ENCODE measurements at regions not wholly inside any gene's neighbourhood (a gene's known extent, or its start where the extent isn't known, plus 50 kb on each side); places are given as distances from the start of the nearest gene placed in this dataset.

DNA sequence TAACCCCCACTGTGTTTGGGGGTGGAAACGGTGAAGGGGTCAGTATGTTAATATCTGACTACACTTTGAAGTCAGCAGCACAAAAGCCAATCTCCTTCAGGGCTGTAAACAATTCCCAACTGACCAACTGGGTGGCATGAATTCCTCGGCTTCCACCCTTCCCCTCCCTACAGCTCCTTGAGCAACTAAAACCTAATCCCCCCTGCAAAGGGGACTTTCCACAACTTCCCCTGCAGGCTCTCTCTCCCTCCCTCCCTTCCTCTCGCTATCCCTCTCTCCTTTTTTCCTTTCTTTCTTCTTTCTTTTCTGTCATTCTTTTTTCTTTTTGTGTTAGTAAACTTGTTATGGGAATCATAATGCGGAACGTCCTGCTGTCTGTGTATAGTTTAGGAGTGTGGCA is 65.1 kb upstream of the PTCH1 start:
- H3K27ac ChIP-seq (ENCODE audit: low read depth in 1 of 2, low read length in 2 of 2): no peak overlapping the region
- Mint-ChIP-seq H3K9me3 (peaks cover 0 to 3% (median 0%) of the 10 kb centered on the region in 7 donors), H3K4me1 (no peaks in the 10 kb centered on the region), H3K27ac (no peak overlapping the region), H3K27me3 (ENCODE audit: low read depth in 3 of 3) (peaks cover 4 to 10% (median 9%) of the 10 kb centered on the region in 3 donors), H3K36me3 (no peaks in the 10 kb centered on the region), H3K4me3 (no peak overlapping the region)
- TF ChIP-seq, protein P1, sequence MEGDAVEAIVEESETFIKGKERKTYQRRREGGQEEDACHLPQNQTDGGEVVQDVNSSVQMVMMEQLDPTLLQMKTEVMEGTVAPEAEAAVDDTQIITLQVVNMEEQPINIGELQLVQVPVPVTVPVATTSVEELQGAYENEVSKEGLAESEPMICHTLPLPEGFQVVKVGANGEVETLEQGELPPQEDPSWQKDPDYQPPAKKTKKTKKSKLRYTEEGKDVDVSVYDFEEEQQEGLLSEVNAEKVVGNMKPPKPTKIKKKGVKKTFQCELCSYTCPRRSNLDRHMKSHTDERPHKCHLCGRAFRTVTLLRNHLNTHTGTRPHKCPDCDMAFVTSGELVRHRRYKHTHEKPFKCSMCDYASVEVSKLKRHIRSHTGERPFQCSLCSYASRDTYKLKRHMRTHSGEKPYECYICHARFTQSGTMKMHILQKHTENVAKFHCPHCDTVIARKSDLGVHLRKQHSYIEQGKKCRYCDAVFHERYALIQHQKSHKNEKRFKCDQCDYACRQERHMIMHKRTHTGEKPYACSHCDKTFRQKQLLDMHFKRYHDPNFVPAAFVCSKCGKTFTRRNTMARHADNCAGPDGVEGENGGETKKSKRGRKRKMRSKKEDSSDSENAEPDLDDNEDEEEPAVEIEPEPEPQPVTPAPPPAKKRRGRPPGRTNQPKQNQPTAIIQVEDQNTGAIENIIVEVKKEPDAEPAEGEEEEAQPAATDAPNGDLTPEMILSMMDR (IDR thresholded peaks at IDR 0.05): no peak
- no peaks in the 10 kb centered on the region for H3K27me3 ChIP-seq (ENCODE audit: control insufficient read depth in 2 of 2, insufficient read depth in 2 of 2, low read length in 2 of 2)
- H3K79me2 ChIP-seq (ENCODE audit: insufficient read depth, low read length): no peaks in the 10 kb centered on the region
- H3K4me3 ChIP-seq (replicated peaks in 1 of 3; ENCODE audit: low read depth in 2 of 3, low read length in 3 of 3): no peak overlapping the region
- no peak overlapping the region for H3K4me2 ChIP-seq (replicated peaks; ENCODE audit: extremely low read depth, low read length, poor library complexity, severe bottlenecking)
- H2AFZ ChIP-seq (ENCODE audit: insufficient read depth, low read depth, low read length, poor library complexity, severe bottlenecking): no peak overlapping the region
- no peak for DNase-seq
- no peak overlapping the region for H3K9ac ChIP-seq (ENCODE audit: insufficient read depth, low read length, poor library complexity, severe bottlenecking)
- intact Hi-C loops (cut with micrococcal nuclease): no loop called here
- H3K4me1 ChIP-seq (ENCODE audit: control insufficient read depth in 1 of 2, insufficient read depth in 2 of 2, low read length in 2 of 2): no peaks in the 10 kb centered on the region
- H4K20me1 ChIP-seq (ENCODE audit: insufficient read depth, low read length): no peaks in the 10 kb centered on the region
- WGBS (ENCODE audit: insufficient coverage): 63% methylated on average over 1 of the region's 5 CpGs
- no peaks in the 10 kb centered on the region for H3K36me3 ChIP-seq (replicated peaks in 1 of 2; ENCODE audit: control insufficient read depth in 1 of 2, insufficient read depth in 2 of 2, low read length in 2 of 2)
- H3K9me3 ChIP-seq (replicated peaks in 1 of 2; ENCODE audit: control insufficient read depth in 1 of 2, insufficient read depth in 1 of 2, low read length in 2 of 2): no peaks in the 10 kb centered on the region

DNA sequence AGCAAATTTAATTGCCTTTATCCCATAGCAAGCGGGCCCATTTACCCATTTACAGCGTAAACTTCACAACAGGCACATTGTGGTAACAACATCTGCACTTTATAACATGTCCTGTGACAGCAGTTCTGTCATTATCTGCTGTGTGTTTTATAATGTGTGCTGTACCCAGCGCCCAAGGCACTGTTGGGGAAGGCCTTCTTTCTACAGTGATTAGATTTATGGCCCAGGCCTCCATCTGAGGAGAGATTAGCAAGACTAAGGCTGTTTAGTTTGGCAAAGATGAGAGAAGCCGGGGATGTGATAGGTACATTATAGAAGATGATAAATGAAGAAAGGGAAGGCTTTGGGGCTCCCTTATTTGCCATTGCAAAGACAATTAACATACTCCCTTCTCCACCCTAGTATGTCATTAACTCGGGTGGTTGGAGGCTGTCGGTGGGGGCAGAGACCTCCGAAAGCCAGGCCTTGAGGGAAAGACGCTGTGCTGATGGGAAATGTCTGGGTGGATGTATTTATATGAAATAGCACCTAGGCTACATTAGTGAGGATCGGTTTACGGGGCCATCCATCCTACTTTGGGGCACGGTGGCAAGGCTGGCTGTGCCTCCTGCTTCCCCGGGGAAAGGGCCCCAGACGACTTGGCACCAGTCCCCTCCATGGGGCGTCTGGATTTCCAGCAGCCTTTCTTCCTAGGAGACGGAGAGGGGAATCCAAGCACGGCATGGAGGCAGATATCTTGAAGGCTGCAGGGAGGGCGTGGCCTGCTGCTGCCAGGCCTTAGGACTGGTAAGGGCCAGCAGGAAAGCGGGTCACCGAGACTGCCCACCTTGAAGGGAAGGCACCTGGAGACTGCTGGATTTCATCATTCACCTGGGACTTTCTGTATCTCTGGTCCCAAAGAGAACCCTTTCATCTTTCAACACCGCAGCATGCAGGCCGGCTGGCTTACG is 64.3 kb upstream of the PTCH1 start:
- DNase-seq: no peak
- H3K9me3 ChIP-seq (replicated peaks in 1 of 2; ENCODE audit: control insufficient read depth in 1 of 2, insufficient read depth in 1 of 2, low read length in 2 of 2): no peaks in the 10 kb centered on the region
- H3K4me2 ChIP-seq (replicated peaks; ENCODE audit: extremely low read depth, low read length, poor library complexity, severe bottlenecking): no peak overlapping the region
- H3K4me3 ChIP-seq (replicated peaks in 1 of 3; ENCODE audit: low read depth in 2 of 3, low read length in 3 of 3): no peak overlapping the region
- intact Hi-C loops (cut with micrococcal nuclease): no loop called here
- Mint-ChIP-seq H3K27ac (no peak overlapping the region), H3K36me3 (no peaks in the 10 kb centered on the region), H3K4me1 (no peaks in the 10 kb centered on the region), H3K27me3 (ENCODE audit: low read depth in 3 of 3) (peaks cover 4 to 10% (median 10%) of the 10 kb centered on the region in 3 donors), H3K4me3 (no peak overlapping the region), H3K9me3 (peaks cover 0 to 4% (median 0%) of the 10 kb centered on the region in 7 donors)
- H4K20me1 ChIP-seq (ENCODE audit: insufficient read depth, low read length): no peaks in the 10 kb centered on the region
- WGBS (ENCODE audit: insufficient coverage): 93% methylated on average over 12 of the region's 22 CpGs
- H3K36me3 ChIP-seq (replicated peaks in 1 of 2; ENCODE audit: control insufficient read depth in 1 of 2, insufficient read depth in 2 of 2, low read length in 2 of 2): no peaks in the 10 kb centered on the region
- no peaks in the 10 kb centered on the region for H3K79me2 ChIP-seq (ENCODE audit: insufficient read depth, low read length)
- no peaks in the 10 kb centered on the region for H3K4me1 ChIP-seq (ENCODE audit: control insufficient read depth in 1 of 2, insufficient read depth in 2 of 2, low read length in 2 of 2)
- no peaks in the 10 kb centered on the region for H3K27me3 ChIP-seq (ENCODE audit: control insufficient read depth in 2 of 2, insufficient read depth in 2 of 2, low read length in 2 of 2)
- TF ChIP-seq, protein P1 (IDR thresholded peaks at IDR 0.05): no peak
- no peak overlapping the region for H3K27ac ChIP-seq (ENCODE audit: low read depth in 1 of 2, low read length in 2 of 2)
- H2AFZ ChIP-seq (ENCODE audit: insufficient read depth, low read depth, low read length, poor library complexity, severe bottlenecking): no peak overlapping the region
- H3K9ac ChIP-seq (ENCODE audit: insufficient read depth, low read length, poor library complexity, severe bottlenecking): no peak overlapping the region
